Renal pelvis (tissue), 1 donor: ENCODE measurements at regions not wholly inside any gene's neighbourhood (a gene's known extent, or its start where the extent isn't known, plus 50 kb on each side); places are given as distances from the start of the nearest gene placed in this dataset.
"Not testable (repeated sequence)": the region's sequence is repeated elsewhere in the genome, so short reads cannot be mapped to it uniquely, and the experiment has no call there.

Experiments used
- DNase-seq: peaks from one replicate; pipeline ENCODE4 v3.0.0-alpha.2; 2013

- no peak for DNase-seq
Measured at GRCh38 chr6:134821928-134822864, 127.7 kb downstream of the ALDH8A1 start.

- no peak for DNase-seq
Measured at GRCh38 chr6:134821397-134821796, 128.5 kb downstream of the ALDH8A1 start.

GRCh38 chr6:134819863-134820800 lies 129.8 kb downstream of the ALDH8A1 start:
- no peak for DNase-seq

- no peak for DNase-seq
Measured at GRCh38 chr6:134819236-134819635, 130.7 kb downstream of the ALDH8A1 start.

GRCh38 chr6:134817448-134817847 lies 132.5 kb downstream of the ALDH8A1 start:
- DNase-seq, result no peak

GRCh38 chr6:134816780-134817179 lies 133.1 kb downstream of the ALDH8A1 start:
- no peak for DNase-seq

GRCh38 chr6:134816300-134816699 lies 133.6 kb downstream of the ALDH8A1 start:
- DNase-seq, result no peak

- no peak for DNase-seq
Measured at GRCh38 chr6:134814076-134814695, 135.7 kb downstream of the ALDH8A1 start.

- DNase-seq, result no peak
Measured at GRCh38 chr6:134813146-134813545, 136.8 kb downstream of the ALDH8A1 start.

- DNase-seq, result no peak
Measured at GRCh38 chr6:134810402-134810801, 139.5 kb downstream of the ALDH8A1 start.

- peak; percentile 47 for DNase-seq
Measured at GRCh38 chr6:134809130-134809529, 140.8 kb downstream of the ALDH8A1 start.

- no peak for DNase-seq
Measured at GRCh38 chr6:134806180-134806798, 143.6 kb downstream of the ALDH8A1 start.

GRCh38 chr6:134805168-134805567 lies 144.7 kb downstream of the ALDH8A1 start:
- DNase-seq, result no peak

GRCh38 chr6:134804311-134804710 lies 145.6 kb downstream of the ALDH8A1 start:
- DNase-seq, result not testable (repeated sequence)

- no peak for DNase-seq
Measured at GRCh38 chr6:134802426-134803058, 147.4 kb downstream of the ALDH8A1 start.

- DNase-seq, result no peak
Measured at GRCh38 chr6:134797400-134798113, 152.3 kb downstream of the ALDH8A1 start.

GRCh38 chr6:134795691-134796090 lies 154.2 kb downstream of the ALDH8A1 start:
- no peak for DNase-seq

- no peak for DNase-seq
Measured at GRCh38 chr6:134795001-134795400, 154.9 kb downstream of the ALDH8A1 start.

- not testable (repeated sequence) for DNase-seq
Measured at GRCh38 chr6:134791243-134791843, 158.6 kb downstream of the ALDH8A1 start.
